ENCODE measurements at regions not wholly inside any gene's neighbourhood (a gene's known extent, or its start where the extent isn't known, plus 50 kb on each side); places are given as distances from the start of the nearest gene placed in this dataset.
A peak's percentile ranks its signal among the peaks of the same experiment; 100 is the strongest.
"Not testable (repeated sequence)": the region's sequence is repeated elsewhere in the genome, so short reads cannot be mapped to it uniquely, and the experiment has no call there.

GRCh38 chr4:179361978-179362486 lies 1919.8 kb upstream of the AGA start:
- H3K4me1 Mint-ChIP-seq = no peaks in the 10 kb centered on the region
- no peaks in the 10 kb centered on the region for H3K36me3 Mint-ChIP-seq
- H3K4me3 Mint-ChIP-seq = no peak overlapping the region
- peaks cover 2 to 6% (median 5%) of the 10 kb centered on the region in 3 donors for H3K9me3 Mint-ChIP-seq
- no peaks in the 10 kb centered on the region for H3K27me3 Mint-ChIP-seq
- H3K27ac Mint-ChIP-seq = no peak overlapping the region

GRCh38 chr4:179365932-179366331 lies 1923.7 kb upstream of the AGA start:
- H3K27me3 Mint-ChIP-seq, H3K36me3 Mint-ChIP-seq, H3K9me3 Mint-ChIP-seq, H3K27ac Mint-ChIP-seq, H3K4me1 Mint-ChIP-seq, H3K4me3 Mint-ChIP-seq: not testable (repeated sequence)

- H3K4me3 Mint-ChIP-seq = no peak overlapping the region
- H3K36me3 Mint-ChIP-seq = no peaks in the 10 kb centered on the region
- no peaks in the 10 kb centered on the region for H3K27me3 Mint-ChIP-seq
- peaks cover 3 to 14% (median 6%) of the 10 kb centered on the region in 3 donors for H3K9me3 Mint-ChIP-seq
- H3K4me1 Mint-ChIP-seq = no peaks in the 10 kb centered on the region
- no peak overlapping the region for H3K27ac Mint-ChIP-seq
Measured at GRCh38 chr4:179372242-179372641, 1930.0 kb upstream of the AGA start.

GRCh38 chr4:179372746-179373145 lies 1930.5 kb upstream of the AGA start:
- H3K27ac Mint-ChIP-seq = no peak overlapping the region
- H3K4me1 Mint-ChIP-seq = no peaks in the 10 kb centered on the region
- peaks cover 3 to 14% (median 6%) of the 10 kb centered on the region in 3 donors for H3K9me3 Mint-ChIP-seq
- H3K36me3 Mint-ChIP-seq = no peaks in the 10 kb centered on the region
- H3K4me3 Mint-ChIP-seq = no peak overlapping the region
- H3K27me3 Mint-ChIP-seq = no peaks in the 10 kb centered on the region

- peaks cover 0 to 14% (median 0%) of the 10 kb centered on the region in 3 donors for H3K9me3 Mint-ChIP-seq
- not testable (repeated sequence) for H3K4me3 Mint-ChIP-seq, H3K36me3 Mint-ChIP-seq, H3K27ac Mint-ChIP-seq, H3K27me3 Mint-ChIP-seq, H3K4me1 Mint-ChIP-seq
Measured at GRCh38 chr4:179378847-179379246, 1936.6 kb upstream of the AGA start.

GRCh38 chr4:179392787-179393186 lies 1950.5 kb upstream of the AGA start:
- Mint-ChIP-seq H3K27me3 (no peaks in the 10 kb centered on the region), H3K27ac (no peak overlapping the region), H3K36me3 (no peaks in the 10 kb centered on the region), H3K4me3 (no peak overlapping the region), H3K9me3 (peaks cover 4 to 11% (median 5%) of the 10 kb centered on the region in 3 donors), H3K4me1 (no peaks in the 10 kb centered on the region)

GRCh38 chr4:179398414-179398813 lies 1956.2 kb upstream of the AGA start:
- no peaks in the 10 kb centered on the region for H3K27me3 Mint-ChIP-seq
- H3K9me3 Mint-ChIP-seq = peaks cover 2 to 11% (median 4%) of the 10 kb centered on the region in 3 donors
- no peaks in the 10 kb centered on the region for H3K4me1 Mint-ChIP-seq
- peaks cover 1% of the 10 kb centered on the region for H3K36me3 Mint-ChIP-seq
- H3K27ac Mint-ChIP-seq = no peak overlapping the region
- no peak overlapping the region for H3K4me3 Mint-ChIP-seq

- H3K27ac Mint-ChIP-seq = no peak overlapping the region
- no peaks in the 10 kb centered on the region for H3K4me1 Mint-ChIP-seq
- no peak overlapping the region for H3K4me3 Mint-ChIP-seq
- no peaks in the 10 kb centered on the region for H3K27me3 Mint-ChIP-seq
- H3K9me3 Mint-ChIP-seq = peaks cover 2 to 11% (median 4%) of the 10 kb centered on the region in 3 donors
- peaks cover 1% of the 10 kb centered on the region for H3K36me3 Mint-ChIP-seq
Measured at GRCh38 chr4:179399054-179399782, 1957.0 kb upstream of the AGA start.

GRCh38 chr4:179415037-179415846 lies 1973.0 kb upstream of the AGA start:
- Mint-ChIP-seq H3K9me3 (peaks cover 2 to 8% (median 7%) of the 10 kb centered on the region in 3 donors), H3K4me3 (no peak overlapping the region), H3K27me3 (no peaks in the 10 kb centered on the region), H3K27ac (no peak overlapping the region), H3K4me1 (no peaks in the 10 kb centered on the region), H3K36me3 (no peaks in the 10 kb centered on the region)

GRCh38 chr4:179415847-179416223 lies 1973.6 kb upstream of the AGA start:
- peaks cover 2 to 8% (median 7%) of the 10 kb centered on the region in 3 donors for H3K9me3 Mint-ChIP-seq
- peak overlapping the region in 1 of 3 donors; percentile 72 for H3K27ac Mint-ChIP-seq
- H3K4me3 Mint-ChIP-seq = no peak overlapping the region
- H3K27me3 Mint-ChIP-seq = no peaks in the 10 kb centered on the region
- no peaks in the 10 kb centered on the region for H3K4me1 Mint-ChIP-seq
- H3K36me3 Mint-ChIP-seq = no peaks in the 10 kb centered on the region

- H3K4me3 Mint-ChIP-seq = no peak overlapping the region
- H3K4me1 Mint-ChIP-seq = no peaks in the 10 kb centered on the region
- H3K27ac Mint-ChIP-seq = no peak overlapping the region
- no peaks in the 10 kb centered on the region for H3K27me3 Mint-ChIP-seq
- H3K36me3 Mint-ChIP-seq = no peaks in the 10 kb centered on the region
- peaks cover 2 to 8% (median 7%) of the 10 kb centered on the region in 3 donors for H3K9me3 Mint-ChIP-seq
Measured at GRCh38 chr4:179417357-179417756, 1975.1 kb upstream of the AGA start.

- H3K27me3 Mint-ChIP-seq = no peaks in the 10 kb centered on the region
- H3K36me3 Mint-ChIP-seq = no peaks in the 10 kb centered on the region
- H3K27ac Mint-ChIP-seq = no peak overlapping the region
- peaks cover 0 to 10% (median 3%) of the 10 kb centered on the region in 3 donors for H3K9me3 Mint-ChIP-seq
- no peaks in the 10 kb centered on the region for H3K4me1 Mint-ChIP-seq
- H3K4me3 Mint-ChIP-seq = no peak overlapping the region
Measured at GRCh38 chr4:179437962-179438361, 1995.7 kb upstream of the AGA start.

- Mint-ChIP-seq H3K9me3 (peaks cover 0 to 2% (median under 1%) of the 10 kb centered on the region in 3 donors), H3K4me3 (no peak overlapping the region), H3K4me1 (no peaks in the 10 kb centered on the region), H3K27ac (no peak overlapping the region), H3K27me3 (no peaks in the 10 kb centered on the region), H3K36me3 (no peaks in the 10 kb centered on the region)
Measured at GRCh38 chr4:179441596-179441995, 1999.4 kb upstream of the AGA start.

GRCh38 chr4:179447308-179447707 lies 2005.1 kb upstream of the AGA start:
- Mint-ChIP-seq H3K4me1 (no peaks in the 10 kb centered on the region), H3K27ac (no peak overlapping the region), H3K27me3 (no peaks in the 10 kb centered on the region), H3K36me3 (no peaks in the 10 kb centered on the region), H3K9me3 (peaks cover 0 to 2% (median 0%) of the 10 kb centered on the region in 3 donors), H3K4me3 (no peak overlapping the region)

- Mint-ChIP-seq H3K9me3 (peaks cover 2 to 4% (median 3%) of the 10 kb centered on the region in 3 donors), H3K4me1 (no peaks in the 10 kb centered on the region), H3K4me3 (no peak overlapping the region), H3K27me3 (no peaks in the 10 kb centered on the region), H3K27ac (no peak overlapping the region), H3K36me3 (no peaks in the 10 kb centered on the region)
Measured at GRCh38 chr4:179465131-179465797, 2023.0 kb upstream of the AGA start.

Measured in IgD-negative memory B cell (primary cell).